ENCODE measurements at regions not wholly inside any gene's neighbourhood (a gene's known extent, or its start where the extent isn't known, plus 50 kb on each side); places are given as distances from the start of the nearest gene placed in this dataset.

DNA sequence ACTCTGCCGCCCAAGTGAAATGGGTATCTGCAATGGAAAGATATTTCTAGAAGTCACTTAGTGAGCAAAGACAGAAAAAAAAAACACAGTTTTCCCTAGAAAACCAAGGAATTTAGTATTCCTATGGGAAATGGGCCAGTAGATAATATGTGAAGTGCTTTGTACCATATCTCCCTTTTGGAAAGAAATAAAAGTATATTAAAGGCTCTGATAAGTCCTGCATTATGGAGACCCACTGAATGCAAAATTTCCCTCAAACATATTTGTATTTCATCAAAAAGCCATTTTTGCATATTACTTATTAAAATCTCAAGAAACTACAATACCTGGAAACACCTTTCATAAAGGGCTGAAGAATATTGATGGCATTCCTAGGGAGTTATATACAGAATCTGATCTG lies 51.6 kb upstream of the DYNLRB2 start:
- TF ChIP-seq PPARA (CRISPR knock-in tag; IDR thresholded peaks at IDR 0.05; ENCODE audit: borderline replicate concordance) (no peak), ZC3H10 (CRISPR knock-in tag; IDR thresholded peaks at IDR 0.05) (no peak), ISL1 (CRISPR knock-in tag; IDR thresholded peaks at IDR 0.05) (no peak), OSR1 (CRISPR knock-in tag; IDR thresholded peaks at IDR 0.05) (no peak), ZFP30 (CRISPR knock-in tag; IDR thresholded peaks at IDR 0.05) (no peak), TOX (CRISPR knock-in tag; IDR thresholded peaks at IDR 0.05; ENCODE audit: borderline replicate concordance) (no peak), RARB (CRISPR knock-in tag; IDR thresholded peaks at IDR 0.05) (no peak)
- TF ChIP-seq, protein P1, sequence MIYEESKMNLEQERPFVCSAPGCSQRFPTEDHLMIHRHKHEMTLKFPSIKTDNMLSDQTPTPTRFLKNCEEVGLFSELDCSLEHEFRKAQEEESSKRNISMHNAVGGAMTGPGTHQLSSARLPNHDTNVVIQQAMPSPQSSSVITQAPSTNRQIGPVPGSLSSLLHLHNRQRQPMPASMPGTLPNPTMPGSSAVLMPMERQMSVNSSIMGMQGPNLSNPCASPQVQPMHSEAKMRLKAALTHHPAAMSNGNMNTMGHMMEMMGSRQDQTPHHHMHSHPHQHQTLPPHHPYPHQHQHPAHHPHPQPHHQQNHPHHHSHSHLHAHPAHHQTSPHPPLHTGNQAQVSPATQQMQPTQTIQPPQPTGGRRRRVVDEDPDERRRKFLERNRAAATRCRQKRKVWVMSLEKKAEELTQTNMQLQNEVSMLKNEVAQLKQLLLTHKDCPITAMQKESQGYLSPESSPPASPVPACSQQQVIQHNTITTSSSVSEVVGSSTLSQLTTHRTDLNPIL (CRISPR knock-in tag; IDR thresholded peaks at IDR 0.05; ENCODE audit: low read depth): no peak
- TF ChIP-seq, protein P2, sequence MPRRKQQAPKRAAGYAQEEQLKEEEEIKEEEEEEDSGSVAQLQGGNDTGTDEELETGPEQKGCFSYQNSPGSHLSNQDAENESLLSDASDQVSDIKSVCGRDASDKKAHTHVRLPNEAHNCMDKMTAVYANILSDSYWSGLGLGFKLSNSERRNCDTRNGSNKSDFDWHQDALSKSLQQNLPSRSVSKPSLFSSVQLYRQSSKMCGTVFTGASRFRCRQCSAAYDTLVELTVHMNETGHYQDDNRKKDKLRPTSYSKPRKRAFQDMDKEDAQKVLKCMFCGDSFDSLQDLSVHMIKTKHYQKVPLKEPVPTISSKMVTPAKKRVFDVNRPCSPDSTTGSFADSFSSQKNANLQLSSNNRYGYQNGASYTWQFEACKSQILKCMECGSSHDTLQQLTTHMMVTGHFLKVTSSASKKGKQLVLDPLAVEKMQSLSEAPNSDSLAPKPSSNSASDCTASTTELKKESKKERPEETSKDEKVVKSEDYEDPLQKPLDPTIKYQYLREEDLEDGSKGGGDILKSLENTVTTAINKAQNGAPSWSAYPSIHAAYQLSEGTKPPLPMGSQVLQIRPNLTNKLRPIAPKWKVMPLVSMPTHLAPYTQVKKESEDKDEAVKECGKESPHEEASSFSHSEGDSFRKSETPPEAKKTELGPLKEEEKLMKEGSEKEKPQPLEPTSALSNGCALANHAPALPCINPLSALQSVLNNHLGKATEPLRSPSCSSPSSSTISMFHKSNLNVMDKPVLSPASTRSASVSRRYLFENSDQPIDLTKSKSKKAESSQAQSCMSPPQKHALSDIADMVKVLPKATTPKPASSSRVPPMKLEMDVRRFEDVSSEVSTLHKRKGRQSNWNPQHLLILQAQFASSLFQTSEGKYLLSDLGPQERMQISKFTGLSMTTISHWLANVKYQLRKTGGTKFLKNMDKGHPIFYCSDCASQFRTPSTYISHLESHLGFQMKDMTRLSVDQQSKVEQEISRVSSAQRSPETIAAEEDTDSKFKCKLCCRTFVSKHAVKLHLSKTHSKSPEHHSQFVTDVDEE (CRISPR knock-in tag; IDR thresholded peaks at IDR 0.05): no peak
- no peak for ATAC-seq

DNA sequence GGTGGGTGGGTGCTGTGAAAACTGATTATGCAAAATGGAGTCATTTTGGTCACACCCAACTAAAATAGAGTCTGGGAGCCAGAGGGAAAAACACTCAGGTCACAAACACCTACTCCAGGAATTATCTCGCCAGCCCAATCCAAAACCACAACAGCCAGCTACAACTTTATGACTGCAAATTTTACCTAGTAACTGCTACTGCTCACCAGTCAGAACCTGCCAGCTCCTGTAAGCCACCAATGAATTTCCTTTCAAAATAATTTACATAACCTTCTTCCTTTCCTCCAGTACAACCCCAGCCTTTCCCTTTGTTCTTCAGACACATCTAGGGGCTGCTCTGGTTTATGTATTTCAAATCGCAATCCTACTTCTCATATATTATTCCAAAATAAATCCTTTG lies 52.6 kb upstream of the DYNLRB2 start:
- no peak for TF ChIP-seq OSR1 (CRISPR knock-in tag; IDR thresholded peaks at IDR 0.05)
- TF ChIP-seq, protein P2 (CRISPR knock-in tag; IDR thresholded peaks at IDR 0.05): no peak
- TF ChIP-seq ESRRG (CRISPR knock-in tag; IDR thresholded peaks at IDR 0.05): no peak
- no peak for TF ChIP-seq GLIS3 (CRISPR knock-in tag; IDR thresholded peaks at IDR 0.05)
- no peak for TF ChIP-seq TOX (CRISPR knock-in tag; IDR thresholded peaks at IDR 0.05; ENCODE audit: borderline replicate concordance)
- TF ChIP-seq, protein P1 (CRISPR knock-in tag; IDR thresholded peaks at IDR 0.05; ENCODE audit: low read depth): no peak
- no peak for TF ChIP-seq ZC3H10 (CRISPR knock-in tag; IDR thresholded peaks at IDR 0.05)
- TF ChIP-seq SNAI2 (CRISPR knock-in tag; IDR thresholded peaks at IDR 0.05): no peak
- TF ChIP-seq, protein P3, sequence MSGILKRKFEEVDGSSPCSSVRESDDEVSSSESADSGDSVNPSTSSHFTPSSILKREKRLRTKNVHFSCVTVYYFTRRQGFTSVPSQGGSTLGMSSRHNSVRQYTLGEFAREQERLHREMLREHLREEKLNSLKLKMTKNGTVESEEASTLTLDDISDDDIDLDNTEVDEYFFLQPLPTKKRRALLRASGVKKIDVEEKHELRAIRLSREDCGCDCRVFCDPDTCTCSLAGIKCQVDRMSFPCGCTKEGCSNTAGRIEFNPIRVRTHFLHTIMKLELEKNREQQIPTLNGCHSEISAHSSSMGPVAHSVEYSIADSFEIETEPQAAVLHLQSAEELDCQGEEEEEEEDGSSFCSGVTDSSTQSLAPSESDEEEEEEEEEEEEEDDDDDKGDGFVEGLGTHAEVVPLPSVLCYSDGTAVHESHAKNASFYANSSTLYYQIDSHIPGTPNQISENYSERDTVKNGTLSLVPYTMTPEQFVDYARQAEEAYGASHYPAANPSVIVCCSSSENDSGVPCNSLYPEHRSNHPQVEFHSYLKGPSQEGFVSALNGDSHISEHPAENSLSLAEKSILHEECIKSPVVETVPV (CRISPR knock-in tag; IDR thresholded peaks at IDR 0.05): no peak
- TF ChIP-seq ZNF70 (CRISPR knock-in tag; IDR thresholded peaks at IDR 0.05): no peak
- TF ChIP-seq ZFP30 (CRISPR knock-in tag; IDR thresholded peaks at IDR 0.05): no peak
- TF ChIP-seq PPARA (CRISPR knock-in tag; IDR thresholded peaks at IDR 0.05; ENCODE audit: borderline replicate concordance): no peak
- TF ChIP-seq ZNF565 (CRISPR knock-in tag; conservative IDR thresholded peaks at IDR 0.05; ENCODE audit: low read depth): no peak
- no peak for TF ChIP-seq ZNF8 (CRISPR knock-in tag; IDR thresholded peaks at IDR 0.05)
- TF ChIP-seq RARB (CRISPR knock-in tag; IDR thresholded peaks at IDR 0.05): no peak
- TF ChIP-seq ISL1 (CRISPR knock-in tag; IDR thresholded peaks at IDR 0.05): no peak
- no peak for TF ChIP-seq ARNTL (CRISPR knock-in tag; IDR thresholded peaks at IDR 0.05; ENCODE audit: borderline replicate concordance, low read depth)
- no peak for TF ChIP-seq BACH2 (CRISPR knock-in tag; IDR thresholded peaks at IDR 0.05; ENCODE audit: borderline replicate concordance)
- TF ChIP-seq TCF4 (CRISPR knock-in tag; IDR thresholded peaks at IDR 0.05; ENCODE audit: borderline replicate concordance): no peak
- TF ChIP-seq, protein P4, sequence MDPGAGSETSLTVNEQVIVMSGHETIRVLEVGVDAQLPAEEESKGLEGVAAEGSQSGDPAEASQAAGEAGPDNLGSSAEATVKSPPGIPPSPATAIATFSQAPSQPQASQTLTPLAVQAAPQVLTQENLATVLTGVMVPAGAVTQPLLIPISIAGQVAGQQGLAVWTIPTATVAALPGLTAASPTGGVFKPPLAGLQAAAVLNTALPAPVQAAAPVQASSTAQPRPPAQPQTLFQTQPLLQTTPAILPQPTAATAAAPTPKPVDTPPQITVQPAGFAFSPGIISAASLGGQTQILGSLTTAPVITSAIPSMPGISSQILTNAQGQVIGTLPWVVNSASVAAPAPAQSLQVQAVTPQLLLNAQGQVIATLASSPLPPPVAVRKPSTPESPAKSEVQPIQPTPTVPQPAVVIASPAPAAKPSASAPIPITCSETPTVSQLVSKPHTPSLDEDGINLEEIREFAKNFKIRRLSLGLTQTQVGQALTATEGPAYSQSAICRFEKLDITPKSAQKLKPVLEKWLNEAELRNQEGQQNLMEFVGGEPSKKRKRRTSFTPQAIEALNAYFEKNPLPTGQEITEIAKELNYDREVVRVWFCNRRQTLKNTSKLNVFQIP (CRISPR knock-in tag; IDR thresholded peaks at IDR 0.05; ENCODE audit: borderline replicate concordance, low read depth): no peak
- ATAC-seq: no peak
